A549 (cell line): ENCODE measurements at regions not wholly inside any gene's neighbourhood (a gene's known extent, or its start where the extent isn't known, plus 50 kb on each side); places are given as distances from the start of the nearest gene placed in this dataset.

Source experiments
- BHLHE40 ChIP-seq: IDR thresholded peaks from 2 replicates; pipeline ENCODE4 v1.6.1; 2012; ENCODE audit warnings: low read depth, low read length, inconsistent platforms
- FOXS1 ChIP-seq: fragments of 250-450 bp; sonication (Bioruptor Pico); IDR thresholded peaks from 2 replicates; pipeline ENCODE4 v1.5.0; 2020; ENCODE audit warnings: mild to moderate bottlenecking, moderate library complexity
- POLR2A ChIP-seq: IDR thresholded peaks from 2 replicates; pipeline ENCODE4 v1.6.1; 2012; ENCODE audit warnings: mild to moderate bottlenecking, low read length
- RAD21 ChIP-seq, 2 experiments: fragments of >200 bp in 1 of 2; sonication (Bioruptor Twin) in 1 of 2; formaldehyde crosslinking in 1 of 2; IDR thresholded peaks in 1 of 2; conservative IDR thresholded peaks in 1 of 2; 2 replicates in 1 of 2; 3 replicates in 1 of 2; pipeline ENCODE4 v1.6.1; 2012 to 2018; ENCODE audit warnings: inconsistent platforms in 1 of 2
- RARB ChIP-seq: fragments of 250-450 bp; sonication (Bioruptor Pico); IDR thresholded peaks from 2 replicates; pipeline ENCODE4 v1.8.0; 2021; ENCODE audit warnings: mild to moderate bottlenecking, moderate library complexity
- TF ChIP-seq, protein P1 (sequence below): fragments of >200 bp; sonication (Bioruptor Twin); formaldehyde crosslinking; IDR thresholded peaks from 3 replicates; pipeline ENCODE4 v1.5.1; 2016
- TF ChIP-seq, protein P2 (sequence below): IDR thresholded peaks from 2 replicates; pipeline ENCODE4 v1.6.1; 2012

DNA sequence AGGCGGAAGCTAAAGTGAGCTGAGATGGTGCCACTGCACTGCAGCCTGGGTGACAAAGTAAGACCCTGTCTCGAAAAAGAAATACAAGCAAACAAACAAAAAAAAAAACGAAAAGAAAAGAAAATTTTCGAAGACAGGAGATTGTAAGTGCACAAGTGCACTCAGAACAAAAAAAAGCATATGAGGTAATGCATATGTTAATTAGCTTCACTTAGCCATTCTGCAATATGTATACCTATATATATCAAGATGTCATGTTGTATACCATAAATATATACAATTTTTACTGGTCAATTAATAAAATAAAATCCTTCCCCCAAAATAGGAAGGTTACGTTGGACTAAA lies 127.5 kb downstream of the RIN2 start:
- TF ChIP-seq POLR2A (no peak), FOXS1 (CRISPR knock-in tag) (no peak), BHLHE40 (no peak), RARB (CRISPR knock-in tag) (no peak), RAD21 (conservative IDR thresholded peaks at IDR 0.05 in 1 of 2, IDR thresholded peaks at IDR 0.05 in 1 of 2) (no peak)
- TF ChIP-seq, protein P1, sequence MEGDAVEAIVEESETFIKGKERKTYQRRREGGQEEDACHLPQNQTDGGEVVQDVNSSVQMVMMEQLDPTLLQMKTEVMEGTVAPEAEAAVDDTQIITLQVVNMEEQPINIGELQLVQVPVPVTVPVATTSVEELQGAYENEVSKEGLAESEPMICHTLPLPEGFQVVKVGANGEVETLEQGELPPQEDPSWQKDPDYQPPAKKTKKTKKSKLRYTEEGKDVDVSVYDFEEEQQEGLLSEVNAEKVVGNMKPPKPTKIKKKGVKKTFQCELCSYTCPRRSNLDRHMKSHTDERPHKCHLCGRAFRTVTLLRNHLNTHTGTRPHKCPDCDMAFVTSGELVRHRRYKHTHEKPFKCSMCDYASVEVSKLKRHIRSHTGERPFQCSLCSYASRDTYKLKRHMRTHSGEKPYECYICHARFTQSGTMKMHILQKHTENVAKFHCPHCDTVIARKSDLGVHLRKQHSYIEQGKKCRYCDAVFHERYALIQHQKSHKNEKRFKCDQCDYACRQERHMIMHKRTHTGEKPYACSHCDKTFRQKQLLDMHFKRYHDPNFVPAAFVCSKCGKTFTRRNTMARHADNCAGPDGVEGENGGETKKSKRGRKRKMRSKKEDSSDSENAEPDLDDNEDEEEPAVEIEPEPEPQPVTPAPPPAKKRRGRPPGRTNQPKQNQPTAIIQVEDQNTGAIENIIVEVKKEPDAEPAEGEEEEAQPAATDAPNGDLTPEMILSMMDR = no peak
- TF ChIP-seq, protein P2, sequence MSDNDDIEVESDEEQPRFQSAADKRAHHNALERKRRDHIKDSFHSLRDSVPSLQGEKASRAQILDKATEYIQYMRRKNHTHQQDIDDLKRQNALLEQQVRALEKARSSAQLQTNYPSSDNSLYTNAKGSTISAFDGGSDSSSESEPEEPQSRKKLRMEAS = no peak
